Breast epithelium (tissue), 4 donors: ENCODE measurements at regions not wholly inside any gene's neighbourhood (a gene's known extent, or its start where the extent isn't known, plus 50 kb on each side); places are given as distances from the start of the nearest gene placed in this dataset.

Experiments
- DNase-seq, 2 donors: peaks; one replicate each; pipeline ENCODE4 v3.0.0-alpha.2; 2019; ENCODE audit warnings: low spot score in 2 of 2
- H3K27ac ChIP-seq, 2 donors: fragments of 200-600 bp; sonication (generic) in 1 of 2; one replicate each; pipeline ENCODE4 v1.5.1; 2016 to 2019; ENCODE audit warnings: mild to moderate bottlenecking in 1 of 2
- H3K27me3 ChIP-seq, 2 donors: fragments of 200-600 bp; sonication (generic) in 1 of 2; one replicate each; pipeline versions ENCODE4 v1.5.1 to v1.6.0; 2017 to 2019; ENCODE audit warnings: control low read depth in 1 of 2, mild to moderate bottlenecking in 1 of 2
- H3K36me3 ChIP-seq: fragments of 200-600 bp; one replicate; pipeline ENCODE4 v1.5.1; 2019
- H3K4me1 ChIP-seq, 2 donors: fragments of 200-600 bp; sonication (generic); one replicate each; pipeline ENCODE4 v1.5.1; 2016 to 2019; ENCODE audit warnings: control low read depth in 1 of 2
- H3K4me3 ChIP-seq, 3 donors: fragments of 200-600 bp; sonication (generic); 1 replicate in 2 of 3; 2 replicates in 1 of 3; pipeline ENCODE4 v1.5.1; 2016 to 2019; ENCODE audit warnings: mild to moderate bottlenecking in 3 of 3, moderate library complexity in 2 of 3
- H3K9me3 ChIP-seq, 2 donors: fragments of 200-600 bp; sonication (generic) in 1 of 2; one replicate each; pipeline ENCODE4 v1.5.1; 2016 to 2019; ENCODE audit warnings: control low read depth in 1 of 2
- POLR2A ChIP-seq: fragments of 450-650 bp; IDR thresholded peaks from one replicate; pipeline ENCODE4 v1.6.1; 2016; ENCODE audit warnings: antibody characterized with exemption, mild to moderate bottlenecking, moderate library complexity
- POLR2AphosphoS5 ChIP-seq, 3 donors: sonication (generic); formaldehyde crosslinking; IDR thresholded peaks; one replicate each; pipeline ENCODE4 v1.6.1; 2017; ENCODE audit warnings: antibody characterized with exemption in 3 of 3
- intact Hi-C: fragments of 100-400 bp; cut with DNase I; formaldehyde crosslinking; loops from one replicate; pipeline ENCODE4 v1.15.1; 2023; ENCODE audit warnings: low total_unique reads
- TF ChIP-seq, protein P1 (sequence below), 3 donors: fragments of 450-650 bp; IDR thresholded peaks; one replicate each; pipeline ENCODE4 v1.5.1; 2016 to 2017; ENCODE audit warnings: antibody characterized with exemption in 3 of 3, mild to moderate bottlenecking in 3 of 3, moderate library complexity in 3 of 3

DNA sequence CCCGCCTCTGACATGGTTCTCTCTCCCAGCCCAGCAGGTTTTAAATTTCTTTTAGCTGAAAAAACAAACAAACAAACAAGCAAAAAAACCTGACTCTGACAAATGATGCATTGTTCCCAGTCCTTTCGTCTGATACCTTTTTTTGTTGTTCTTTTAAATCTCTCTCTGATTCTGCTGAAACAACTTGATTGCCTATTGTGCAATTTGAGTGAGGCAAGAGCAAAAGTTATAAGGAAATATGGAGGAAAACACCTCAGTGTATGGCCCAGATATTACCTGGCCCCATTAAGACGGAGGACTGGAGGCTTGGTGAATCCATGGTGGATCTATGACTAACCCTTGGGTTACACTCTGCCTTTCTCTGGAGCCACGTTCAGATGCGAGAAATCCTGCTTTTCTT is 164.0 kb downstream of the MELK start:
- TF ChIP-seq POLR2AphosphoS5 (IDR thresholded peaks at IDR 0.05) (no peak), POLR2A (no peak)
- TF ChIP-seq, protein P1, sequence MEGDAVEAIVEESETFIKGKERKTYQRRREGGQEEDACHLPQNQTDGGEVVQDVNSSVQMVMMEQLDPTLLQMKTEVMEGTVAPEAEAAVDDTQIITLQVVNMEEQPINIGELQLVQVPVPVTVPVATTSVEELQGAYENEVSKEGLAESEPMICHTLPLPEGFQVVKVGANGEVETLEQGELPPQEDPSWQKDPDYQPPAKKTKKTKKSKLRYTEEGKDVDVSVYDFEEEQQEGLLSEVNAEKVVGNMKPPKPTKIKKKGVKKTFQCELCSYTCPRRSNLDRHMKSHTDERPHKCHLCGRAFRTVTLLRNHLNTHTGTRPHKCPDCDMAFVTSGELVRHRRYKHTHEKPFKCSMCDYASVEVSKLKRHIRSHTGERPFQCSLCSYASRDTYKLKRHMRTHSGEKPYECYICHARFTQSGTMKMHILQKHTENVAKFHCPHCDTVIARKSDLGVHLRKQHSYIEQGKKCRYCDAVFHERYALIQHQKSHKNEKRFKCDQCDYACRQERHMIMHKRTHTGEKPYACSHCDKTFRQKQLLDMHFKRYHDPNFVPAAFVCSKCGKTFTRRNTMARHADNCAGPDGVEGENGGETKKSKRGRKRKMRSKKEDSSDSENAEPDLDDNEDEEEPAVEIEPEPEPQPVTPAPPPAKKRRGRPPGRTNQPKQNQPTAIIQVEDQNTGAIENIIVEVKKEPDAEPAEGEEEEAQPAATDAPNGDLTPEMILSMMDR (IDR thresholded peaks at IDR 0.05): no peak
- H3K4me3 ChIP-seq: no peak overlapping the region
- H3K36me3 ChIP-seq: no peaks in the 10 kb centered on the region
- H3K4me1 ChIP-seq: no peaks in the 10 kb centered on the region
- no peak overlapping the region for H3K27ac ChIP-seq
- no peak for DNase-seq
- H3K27me3 ChIP-seq: peaks cover 0 to 24% of the 10 kb centered on the region in 2 donors
- intact Hi-C loops: no loop called here
- H3K9me3 ChIP-seq: no peaks in the 10 kb centered on the region

DNA sequence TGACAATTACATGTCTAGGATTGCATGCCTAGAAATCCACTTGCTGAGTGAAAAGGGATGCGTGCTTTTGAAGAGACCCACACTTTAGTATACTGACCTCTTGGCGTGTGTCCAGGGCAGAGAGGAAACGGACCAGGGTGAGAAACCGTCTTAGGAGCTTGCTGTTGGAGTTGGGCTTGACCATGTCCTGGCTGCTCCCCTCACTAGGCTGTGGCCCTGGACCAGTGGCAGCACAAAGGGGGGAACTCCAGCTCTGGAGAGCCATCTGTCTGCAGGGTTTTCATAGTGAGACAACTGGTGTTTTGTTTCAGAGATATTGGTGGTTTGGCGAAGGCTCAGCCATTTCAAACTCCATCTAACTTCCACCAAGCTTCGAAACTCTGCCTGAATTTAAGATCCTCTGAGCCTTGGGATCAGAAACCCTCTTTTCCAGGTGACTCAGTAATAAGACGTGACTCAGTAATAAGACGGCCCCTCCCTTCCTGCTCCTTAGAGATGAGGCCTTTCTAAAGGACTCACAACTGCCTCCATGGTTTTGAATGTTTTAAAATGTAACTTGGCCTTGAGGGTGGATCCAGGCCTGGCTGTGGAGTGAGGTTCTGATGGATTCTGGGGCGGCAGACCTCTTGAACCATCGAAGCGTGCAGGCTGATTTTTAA is 165.8 kb downstream of the MELK start:
- peaks cover 0 to 36% of the 10 kb centered on the region in 2 donors for H3K27me3 ChIP-seq
- intact Hi-C loops: no loop called here

GRCh38 chr9:36739373-36740116 is 166.8 kb downstream of the MELK start:
- Histone ChIP-seq H3K9me3 (no peaks in the 10 kb centered on the region), H3K27ac (no peak overlapping the region), H3K4me3 (no peak overlapping the region), H3K27me3 (peaks cover 0 to 47% of the 10 kb centered on the region in 2 donors), H3K36me3 (no peaks in the 10 kb centered on the region), H3K4me1 (no peaks in the 10 kb centered on the region)
- no peak for DNase-seq
- intact Hi-C loops: no loop called here
- TF ChIP-seq POLR2A (no peak), POLR2AphosphoS5 (IDR thresholded peaks at IDR 0.05) (no peak)
- TF ChIP-seq, protein P1 (IDR thresholded peaks at IDR 0.05): no peak

More for the DNA sequence above, 165.8 kb downstream of the MELK start:
- no peak for DNase-seq
- TF ChIP-seq, protein P1 (IDR thresholded peaks at IDR 0.05): no peak
- TF ChIP-seq POLR2A: no peak
- no peaks in the 10 kb centered on the region for H3K36me3 ChIP-seq
- no peak overlapping the region for H3K27ac ChIP-seq
- no peaks in the 10 kb centered on the region for H3K9me3 ChIP-seq
- H3K4me3 ChIP-seq: no peak overlapping the region
- H3K4me1 ChIP-seq: no peaks in the 10 kb centered on the region

DNA sequence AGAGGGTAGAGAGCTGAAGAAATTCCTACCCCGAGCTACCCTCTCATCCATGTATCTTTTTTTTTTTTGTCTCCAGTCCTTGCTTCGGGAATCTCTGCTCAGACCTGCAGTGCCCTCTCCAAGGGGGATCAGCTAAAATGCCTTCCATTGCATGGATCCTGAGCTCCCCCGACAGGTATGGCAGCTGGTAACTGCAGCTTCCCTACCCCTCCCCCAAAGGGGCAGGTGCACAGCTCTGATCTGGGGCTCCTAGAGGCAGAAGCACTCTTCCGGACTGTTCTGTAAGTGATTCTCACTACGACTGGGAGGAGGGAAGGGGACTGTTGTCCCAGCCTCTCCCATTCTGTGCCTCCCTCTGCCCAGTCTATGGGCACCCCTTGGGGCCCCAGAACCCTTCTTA is 169.6 kb downstream of the MELK start:
- intact Hi-C loops: no loop called here
- TF ChIP-seq POLR2A (no peak), POLR2AphosphoS5 (IDR thresholded peaks at IDR 0.05) (no peak)
- TF ChIP-seq, protein P1 (IDR thresholded peaks at IDR 0.05): no peak
- no peak for DNase-seq
- no peak overlapping the region for H3K27ac ChIP-seq
- H3K4me3 ChIP-seq: no peak overlapping the region
- H3K36me3 ChIP-seq: no peaks in the 10 kb centered on the region
- H3K27me3 ChIP-seq: peaks cover 0 to 57% of the 10 kb centered on the region in 2 donors
- no peaks in the 10 kb centered on the region for H3K9me3 ChIP-seq
- no peaks in the 10 kb centered on the region for H3K4me1 ChIP-seq

- H3K9me3 ChIP-seq: no peaks in the 10 kb centered on the region
- H3K4me1 ChIP-seq: no peaks in the 10 kb centered on the region
- no peaks in the 10 kb centered on the region for H3K36me3 ChIP-seq
- DNase-seq: no peak
- TF ChIP-seq, protein P1 (IDR thresholded peaks at IDR 0.05): no peak
- TF ChIP-seq POLR2A (no peak), POLR2AphosphoS5 (IDR thresholded peaks at IDR 0.05) (no peak)
- intact Hi-C loops: no loop called here
- H3K27me3 ChIP-seq: peaks cover 0 to 65% of the 10 kb centered on the region in 2 donors
- no peak overlapping the region for H3K27ac ChIP-seq
- H3K4me3 ChIP-seq: no peak overlapping the region
Measured at GRCh38 chr9:36744678-36745077, 172.0 kb downstream of the MELK start.
